ENCODE measurements at regions not wholly inside any gene's neighbourhood (a gene's known extent, or its start where the extent isn't known, plus 50 kb on each side); places are given as distances from the start of the nearest gene placed in this dataset.

DNA sequence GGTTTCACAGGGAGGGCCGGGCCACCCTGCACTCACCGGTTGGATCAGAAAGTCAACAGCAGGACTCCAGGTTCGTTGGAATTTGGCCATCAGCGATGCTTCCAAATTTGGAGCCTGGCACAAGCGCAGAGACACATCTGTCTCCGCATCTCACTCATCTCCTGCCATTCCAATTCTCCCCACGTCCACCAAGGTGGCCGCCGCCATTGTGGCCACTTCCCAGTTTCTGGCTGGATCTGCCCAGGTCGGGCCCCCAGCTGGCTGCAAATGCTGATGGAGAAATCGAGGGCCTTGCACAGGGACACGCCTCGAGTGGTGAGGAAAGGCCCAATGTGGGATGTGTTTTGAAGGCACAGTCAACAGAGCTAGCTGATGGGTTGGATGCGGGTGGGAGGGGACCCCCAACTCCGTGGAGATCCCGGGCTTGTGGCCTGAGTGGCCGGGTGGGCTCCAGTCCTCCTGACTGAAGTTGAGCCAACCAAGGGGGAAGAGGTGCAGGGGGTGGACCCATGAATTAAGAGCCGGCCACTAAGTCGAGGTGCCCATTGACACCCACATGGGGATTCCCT lies 102.7 kb downstream of the CRYAA start:
- no peak for DNase-seq

DNA sequence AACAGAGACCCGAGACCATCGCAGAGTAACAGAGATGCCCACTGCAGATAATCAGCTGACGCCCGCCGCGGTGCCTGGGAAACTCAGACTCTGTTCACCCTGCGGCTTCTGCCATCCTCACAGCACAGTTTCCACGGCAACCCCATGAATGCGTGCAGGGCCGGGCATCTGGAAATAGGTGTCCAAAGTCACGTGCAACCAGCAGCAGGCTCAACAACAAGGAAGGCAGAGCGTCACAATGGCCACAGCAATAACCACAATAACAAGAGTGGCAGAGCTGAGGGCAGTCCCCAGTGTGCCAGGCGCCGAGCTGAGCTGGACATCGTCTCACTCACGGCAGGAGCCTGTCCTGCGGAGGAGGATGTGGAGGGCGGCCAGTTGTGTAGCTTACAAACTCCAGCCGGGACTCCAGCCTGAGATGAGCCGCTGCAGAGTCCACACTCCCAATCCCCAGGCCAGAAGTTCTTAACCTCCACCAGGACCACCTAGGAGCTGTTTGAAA lies 102.0 kb downstream of the CRYAA start:
- no peak for DNase-seq

DNA sequence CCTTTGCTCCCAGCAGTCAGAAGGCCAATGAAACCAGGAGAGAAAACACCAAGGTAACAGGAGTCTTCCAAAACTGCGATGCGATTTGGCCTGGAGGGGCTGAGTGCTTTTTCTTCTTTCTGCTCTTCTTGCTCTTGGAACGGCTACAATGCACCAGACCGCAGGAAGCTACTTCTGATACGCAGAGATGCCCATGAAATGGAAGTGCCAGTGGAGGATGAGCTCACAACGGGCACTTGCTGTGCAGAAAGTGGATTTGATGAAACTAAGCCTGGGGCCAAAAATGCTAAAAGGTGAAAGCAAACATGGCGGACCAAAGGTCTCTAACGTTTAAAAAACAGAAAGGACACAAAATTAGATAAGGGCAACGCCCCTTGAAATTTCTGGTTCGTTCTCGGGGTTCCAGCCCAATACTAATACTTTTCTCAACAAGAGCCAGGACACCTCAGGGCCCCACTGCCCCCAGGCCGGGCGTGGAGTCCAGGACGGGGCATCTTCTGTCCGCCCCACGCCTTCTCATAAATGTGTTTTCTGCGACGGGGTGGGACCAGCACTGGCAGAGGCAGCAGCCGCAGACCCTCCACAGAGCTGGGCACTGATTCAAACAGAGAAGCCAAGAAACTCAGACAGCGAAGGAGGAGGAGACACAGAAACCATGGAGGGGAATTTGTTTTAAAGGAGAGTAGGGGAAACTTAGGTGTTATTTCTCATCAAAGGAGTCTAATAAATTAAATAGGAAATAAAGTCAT lies 101.3 kb downstream of the CRYAA start:
- no peak for DNase-seq

- no peak for DNase-seq
These were observed 100.6 kb downstream of the CRYAA start for GRCh38 chr21:43269440-43269839.

- no peak for DNase-seq
These were observed 100.0 kb downstream of the CRYAA start for GRCh38 chr21:43268804-43269186.

DNA sequence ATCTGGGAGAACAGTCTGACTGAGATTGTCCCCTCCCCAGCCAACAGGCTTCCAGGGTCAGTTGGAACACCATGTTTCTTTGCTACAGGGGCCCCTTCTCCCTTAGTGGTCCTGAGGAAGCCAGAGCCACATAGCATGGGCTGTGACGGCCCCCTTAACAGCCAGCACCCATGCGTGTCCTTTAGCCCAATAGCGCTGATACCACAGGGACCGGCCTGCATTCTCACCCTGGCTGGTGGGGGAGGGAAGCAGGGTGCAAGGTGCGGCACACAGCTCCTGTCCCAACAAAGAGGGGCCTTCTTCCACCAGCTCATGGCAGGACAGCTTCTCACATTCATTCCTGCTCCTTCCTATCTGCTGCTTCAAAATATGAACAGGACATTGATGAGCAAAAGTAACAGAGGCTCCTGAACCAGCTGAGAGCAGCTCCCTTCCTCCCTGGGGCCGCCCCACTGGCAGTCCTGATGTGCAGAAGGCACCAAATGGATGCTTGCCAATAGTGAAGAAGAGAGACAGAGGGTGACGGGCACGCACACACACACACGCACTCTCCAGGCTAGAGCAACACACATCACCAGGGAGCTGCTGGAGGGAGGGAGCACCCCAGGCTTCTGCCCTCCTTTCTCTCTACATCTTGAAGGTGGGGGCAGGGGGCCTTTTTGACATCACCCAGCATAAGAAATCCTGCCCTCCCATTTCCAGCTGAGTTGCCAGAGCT lies 99.4 kb downstream of the CRYAA start:
- DNase-seq: no peak

GRCh38 chr21:43267391-43268085 lies 98.7 kb downstream of the CRYAA start:
- no peak for DNase-seq

DNA sequence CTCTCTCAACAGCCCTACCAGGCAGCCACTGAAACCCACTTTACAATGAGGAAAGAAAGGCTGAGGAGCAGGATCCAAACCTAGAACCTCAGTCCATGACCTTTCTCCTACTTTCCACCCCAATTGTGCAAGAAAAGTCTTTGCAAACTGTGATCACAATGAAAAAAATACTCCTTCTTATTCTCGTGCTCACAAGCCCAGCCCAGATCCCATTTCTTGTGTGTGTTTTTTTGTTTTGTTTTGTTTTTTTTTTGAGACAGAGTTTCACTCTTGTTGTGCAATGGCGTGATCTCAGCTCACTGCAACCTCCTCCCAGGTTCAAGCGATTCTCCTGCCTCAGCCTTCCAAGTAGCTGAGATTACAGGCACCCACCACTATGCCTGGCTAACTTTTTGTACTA lies 97.7 kb downstream of the CRYAA start:
- DNase-seq: no peak

DNA sequence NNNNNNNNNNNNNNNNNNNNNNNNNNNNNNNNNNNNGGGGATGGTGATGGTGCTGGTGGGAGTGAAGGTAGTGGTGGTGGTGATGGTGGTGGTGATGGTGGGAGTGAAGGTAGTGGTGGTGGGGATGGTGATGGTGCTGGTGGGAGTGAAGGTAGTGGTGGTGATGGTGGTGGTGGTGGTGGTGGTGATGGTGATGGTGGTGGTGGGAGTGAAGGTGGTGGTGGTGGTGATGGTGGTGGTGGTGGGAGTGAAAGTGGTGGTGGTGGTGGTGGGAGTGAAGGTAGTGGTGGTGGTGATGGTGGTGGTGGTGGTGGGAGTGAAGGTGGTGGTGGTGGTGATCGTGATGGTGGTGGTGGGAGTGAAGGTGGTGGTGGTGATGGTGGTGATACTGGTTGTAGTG lies 93.6 kb downstream of the CRYAA start:
- no peak for DNase-seq

Data from NCI-H524 treated with DMSO at 0.1 percent for 48 hours (cell line).